HEK293 (cell line): ENCODE measurements at regions not wholly inside any gene's neighbourhood (a gene's known extent, or its start where the extent isn't known, plus 50 kb on each side); places are given as distances from the start of the nearest gene placed in this dataset.

Source experiments
- CTCF ChIP-seq: fragments of 450-650 bp; formaldehyde crosslinking; IDR thresholded peaks from 2 replicates; pipeline ENCODE4 v1.5.1; 2016; ENCODE audit warnings: missing biosample characterization, missing genetic modification characterization
- ZBTB7A ChIP-seq: fragments of 450-650 bp; formaldehyde crosslinking; IDR thresholded peaks from 2 replicates; pipeline ENCODE4 v1.5.1; 2016; ENCODE audit warnings: low read depth, missing biosample characterization, missing genetic modification characterization
- ZNF544 ChIP-seq: fragments of 450-650 bp; formaldehyde crosslinking; IDR thresholded peaks from 2 replicates; pipeline ENCODE4 v1.5.0; 2017; ENCODE audit warnings: missing biosample characterization, missing genetic modification characterization

GRCh38 chr9:18023332-18023731 is 444.5 kb downstream of the SH3GL2 start:
- TF ChIP-seq ZBTB7A (tag by site-specific recombination) (no peak), CTCF (tag by site-specific recombination) (no peak), ZNF544 (tag by site-specific recombination) (no peak)
